ENCODE measurements at regions not wholly inside any gene's neighbourhood (a gene's known extent, or its start where the extent isn't known, plus 50 kb on each side); places are given as distances from the start of the nearest gene placed in this dataset.

DNA sequence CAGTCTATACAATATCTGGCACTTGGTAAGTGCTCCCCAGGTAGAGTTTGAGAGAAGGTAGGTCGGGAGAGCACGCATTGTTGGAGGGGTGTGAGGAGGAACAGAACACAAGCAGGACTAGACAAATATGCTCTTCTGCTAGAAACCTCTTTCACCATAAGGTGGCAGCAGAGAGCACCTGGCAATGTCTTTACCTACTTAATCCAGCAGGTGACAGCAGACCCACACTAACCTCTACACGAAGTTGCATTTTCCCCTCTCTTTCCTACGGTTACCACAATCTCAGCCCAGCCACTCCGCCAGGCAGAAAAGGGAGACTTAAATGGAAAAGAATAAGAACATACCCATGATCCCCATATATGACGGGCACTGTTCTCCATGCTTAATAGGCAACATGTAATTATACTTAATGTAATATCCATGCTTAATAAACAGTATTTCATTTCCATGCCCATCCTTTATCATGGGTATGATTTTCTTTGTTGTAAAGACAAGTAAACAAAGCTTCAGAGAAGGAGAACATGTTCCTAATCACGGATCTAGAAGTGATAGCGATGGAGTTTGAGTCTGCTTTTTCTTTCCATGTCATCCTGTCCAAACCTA, 55.1 kb upstream of the CCL2 start:
- H3K36me3 ChIP-seq = peaks cover 0 to 1% (median 0%) of the 10 kb centered on the region in 4 donors
- WGBS, 2 donors (ENCODE audit: low coverage in 1 of 2) = 6 to 7% methylated on average over 8 of the region's 8 CpGs
- peak; percentile 73 for DNase-seq
- no peaks in the 10 kb centered on the region for H3K9me3 ChIP-seq
- peaks cover 15% of the 10 kb centered on the region for H3K27me3 ChIP-seq
- intact Hi-C loops (cut with DNase I; ENCODE audit: low total_unique reads) (loop anchor here (1.0 to 10.0 kb wide), 2 partner anchors 105 to 161 kb away; no protein-coding TSS in a partner anchor), in situ Hi-C loops (cut with MboI; ENCODE audit: low pct_ligation_motif_present in 1 of 4, low pct_unique_long_range_greater_than_20kb in 1 of 4, low sequenced_read_pairs in 3 of 4) (loop anchor here (5.0 to 25.0 kb wide), 3 partner anchors 162 to 337 kb away; partner anchors contain the start of gene CCL1 (in 3 of the 4))
- H3K27ac ChIP-seq = no peak overlapping the region
- H3K4me3 ChIP-seq = no peak overlapping the region
- no peaks in the 10 kb centered on the region for H3K4me1 ChIP-seq
- peak in 2 of 3 donors; percentile 27 to 28 for TF ChIP-seq POLR2AphosphoS5 (IDR thresholded peaks at IDR 0.05)
- TF ChIP-seq, protein P1, sequence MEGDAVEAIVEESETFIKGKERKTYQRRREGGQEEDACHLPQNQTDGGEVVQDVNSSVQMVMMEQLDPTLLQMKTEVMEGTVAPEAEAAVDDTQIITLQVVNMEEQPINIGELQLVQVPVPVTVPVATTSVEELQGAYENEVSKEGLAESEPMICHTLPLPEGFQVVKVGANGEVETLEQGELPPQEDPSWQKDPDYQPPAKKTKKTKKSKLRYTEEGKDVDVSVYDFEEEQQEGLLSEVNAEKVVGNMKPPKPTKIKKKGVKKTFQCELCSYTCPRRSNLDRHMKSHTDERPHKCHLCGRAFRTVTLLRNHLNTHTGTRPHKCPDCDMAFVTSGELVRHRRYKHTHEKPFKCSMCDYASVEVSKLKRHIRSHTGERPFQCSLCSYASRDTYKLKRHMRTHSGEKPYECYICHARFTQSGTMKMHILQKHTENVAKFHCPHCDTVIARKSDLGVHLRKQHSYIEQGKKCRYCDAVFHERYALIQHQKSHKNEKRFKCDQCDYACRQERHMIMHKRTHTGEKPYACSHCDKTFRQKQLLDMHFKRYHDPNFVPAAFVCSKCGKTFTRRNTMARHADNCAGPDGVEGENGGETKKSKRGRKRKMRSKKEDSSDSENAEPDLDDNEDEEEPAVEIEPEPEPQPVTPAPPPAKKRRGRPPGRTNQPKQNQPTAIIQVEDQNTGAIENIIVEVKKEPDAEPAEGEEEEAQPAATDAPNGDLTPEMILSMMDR (IDR thresholded peaks at IDR 0.05) = peak; percentile 99 to 100 (median 100)
- no peak for TF ChIP-seq EP300 (IDR thresholded peaks at IDR 0.05; ENCODE audit: low read depth)
- TF ChIP-seq POLR2A (IDR thresholded peaks at IDR 0.05) = no peak

DNA sequence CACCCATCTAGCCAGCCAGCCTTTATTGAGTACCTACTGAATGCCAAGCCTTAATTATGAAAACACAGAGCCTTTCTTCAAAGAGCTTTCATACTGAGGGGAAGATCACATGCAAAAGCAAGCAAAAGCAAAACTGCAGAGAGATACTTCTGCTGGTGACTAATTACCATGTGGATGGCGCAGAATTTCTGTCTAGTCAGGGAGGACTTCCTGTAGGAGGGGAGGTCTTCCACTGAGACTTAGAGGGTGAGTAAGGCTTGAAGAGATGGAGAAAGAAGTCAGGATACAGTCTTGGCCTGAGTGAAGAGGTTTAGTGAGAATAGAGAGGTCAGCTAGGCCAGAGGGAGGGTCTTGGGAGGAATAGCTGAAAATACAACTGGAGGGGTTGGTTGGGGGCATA, 53.9 kb upstream of the CCL2 start:
- Histone ChIP-seq H3K4me1 (no peaks in the 10 kb centered on the region), H3K9me3 (no peaks in the 10 kb centered on the region), H3K27me3 (peaks cover 11% of the 10 kb centered on the region), H3K27ac (no peak overlapping the region), H3K36me3 (peaks cover 0 to 1% (median 0%) of the 10 kb centered on the region in 4 donors), H3K4me3 (no peak overlapping the region)
- DNase-seq = no peak
- in situ Hi-C loops (cut with MboI; ENCODE audit: low pct_ligation_motif_present in 1 of 4, low pct_unique_long_range_greater_than_20kb in 1 of 4, low sequenced_read_pairs in 3 of 4) (no loop called here), intact Hi-C loops (cut with DNase I; ENCODE audit: low total_unique reads) (loop anchor here (10.0 kb wide), 1 partner anchor 104 kb away; no protein-coding TSS in a partner anchor)
- WGBS, 2 donors (ENCODE audit: low coverage in 1 of 2) = 68 to 80% methylated on average over 1 of the region's 1 CpG
- TF ChIP-seq POLR2AphosphoS5 (IDR thresholded peaks at IDR 0.05) (no peak), EP300 (IDR thresholded peaks at IDR 0.05; ENCODE audit: low read depth) (no peak), POLR2A (IDR thresholded peaks at IDR 0.05) (no peak)
- TF ChIP-seq, protein P1 (IDR thresholded peaks at IDR 0.05) = no peak

DNA sequence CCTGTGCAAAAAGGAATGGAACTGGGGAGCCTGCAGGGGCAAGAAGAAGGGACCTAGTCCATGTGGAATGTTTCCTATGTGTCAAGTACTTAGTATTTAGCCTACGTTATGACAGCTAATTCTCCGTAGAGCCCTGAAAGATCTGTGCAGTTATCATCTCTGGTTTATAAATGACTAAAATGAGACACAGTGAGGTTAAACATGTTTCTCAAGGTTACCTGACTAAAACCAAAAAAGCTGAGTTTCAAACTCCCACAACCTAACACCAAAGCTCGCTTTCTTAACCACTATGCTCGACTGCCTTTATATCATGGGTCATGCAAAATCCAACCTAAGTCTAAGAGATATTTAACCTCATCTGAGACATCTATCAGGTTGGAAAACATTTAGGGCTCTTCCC, 53.3 kb upstream of the CCL2 start:
- Histone ChIP-seq H3K27ac (no peak overlapping the region), H3K4me1 (no peaks in the 10 kb centered on the region), H3K4me3 (no peak overlapping the region), H3K27me3 (peaks cover 11% of the 10 kb centered on the region), H3K9me3 (no peaks in the 10 kb centered on the region), H3K36me3 (peaks cover 0 to 1% (median 0%) of the 10 kb centered on the region in 4 donors)
- 69 to 74% methylated on average over 3 to 4 of the region's 4 CpGs for WGBS, 2 donors (ENCODE audit: low coverage in 1 of 2)
- intact Hi-C loops (cut with DNase I; ENCODE audit: low total_unique reads) = loop anchor here (10.0 kb wide), 1 partner anchor 103 kb away; no protein-coding TSS in a partner anchor
- TF ChIP-seq, protein P1 (IDR thresholded peaks at IDR 0.05) = no peak
- no peak for TF ChIP-seq EP300 (IDR thresholded peaks at IDR 0.05; ENCODE audit: low read depth)
- TF ChIP-seq POLR2AphosphoS5 (IDR thresholded peaks at IDR 0.05) = no peak
- TF ChIP-seq POLR2A (IDR thresholded peaks at IDR 0.05) = no peak
- in situ Hi-C loops (cut with MboI; ENCODE audit: low pct_ligation_motif_present in 1 of 4, low pct_unique_long_range_greater_than_20kb in 1 of 4, low sequenced_read_pairs in 3 of 4) = no loop called here
- no peak for DNase-seq

DNA sequence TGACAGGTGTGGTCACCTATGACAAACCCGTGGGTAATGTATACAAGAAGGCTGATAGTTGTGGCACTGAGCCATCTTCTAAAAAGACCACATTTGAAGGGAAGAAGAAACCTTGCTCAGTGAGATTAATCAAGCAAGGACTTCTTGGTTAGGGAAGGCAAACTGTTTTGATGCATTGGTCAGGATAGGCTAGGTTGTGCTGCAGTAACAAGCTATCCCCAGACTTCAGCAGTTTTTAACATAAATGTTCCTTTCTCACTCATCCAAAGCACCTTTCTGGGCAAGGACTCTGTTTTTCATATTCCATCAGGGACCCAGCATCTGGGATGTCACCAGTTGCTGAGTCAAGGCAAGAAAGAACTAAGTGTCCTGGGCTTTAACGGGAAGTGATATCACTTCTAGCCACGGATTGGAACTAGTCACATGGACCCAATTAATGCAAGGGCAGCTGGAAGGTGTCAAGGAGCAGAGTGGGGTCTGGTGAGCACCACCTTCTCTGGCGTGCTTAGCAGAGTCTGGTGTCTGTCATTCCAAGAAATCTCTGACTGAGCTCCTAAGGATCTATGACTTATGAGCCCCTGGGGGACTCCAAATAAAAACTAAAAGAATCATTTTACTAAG, 52.0 kb upstream of the CCL2 start:
- no peaks in the 10 kb centered on the region for H3K9me3 ChIP-seq
- no peak overlapping the region for H3K27ac ChIP-seq
- DNase-seq = no peak
- H3K36me3 ChIP-seq = no peaks in the 10 kb centered on the region
- no peak overlapping the region for H3K4me3 ChIP-seq
- TF ChIP-seq EP300 (IDR thresholded peaks at IDR 0.05; ENCODE audit: low read depth) (no peak), POLR2AphosphoS5 (IDR thresholded peaks at IDR 0.05) (peak in 1 of 3 donors; percentile 37), POLR2A (IDR thresholded peaks at IDR 0.05) (no peak)
- TF ChIP-seq, protein P1 (IDR thresholded peaks at IDR 0.05) = no peak
- intact Hi-C loops (cut with DNase I; ENCODE audit: low total_unique reads) = loop anchor here (10.0 kb wide), 1 partner anchor 102 kb away; no protein-coding TSS in a partner anchor
- in situ Hi-C loops (cut with MboI; ENCODE audit: low pct_ligation_motif_present in 1 of 4, low pct_unique_long_range_greater_than_20kb in 1 of 4, low sequenced_read_pairs in 3 of 4) = no loop called here
- peaks cover 6% of the 10 kb centered on the region for H3K27me3 ChIP-seq
- WGBS, 2 donors (ENCODE audit: low coverage in 1 of 2) = 42% methylated on average over 4 of the region's 4 CpGs; no CpG with 5 or more reads in 1 of the 2 donors
- H3K4me1 ChIP-seq = no peaks in the 10 kb centered on the region

All from transverse colon (tissue), 4 donors.